HepG2 (cell line): ENCODE measurements at regions not wholly inside any gene's neighbourhood (a gene's known extent, or its start where the extent isn't known, plus 50 kb on each side); places are given as distances from the start of the nearest gene placed in this dataset.

Source experiments
- EEA1 ChIP-seq: sonication (generic); formaldehyde crosslinking; IDR thresholded peaks from 2 replicates; pipeline ENCODE4 v1.5.1; 2020; ENCODE audit warnings: mild to moderate bottlenecking, missing genetic modification reagents, borderline replicate concordance
- ESRRA ChIP-seq: sonication (generic); formaldehyde crosslinking; IDR thresholded peaks from 2 replicates; pipeline ENCODE4 v1.5.1; 2020; ENCODE audit warnings: mild to moderate bottlenecking, low read depth, missing genetic modification reagents
- FIP1L1 ChIP-seq: fragments of 200-400 bp; formaldehyde crosslinking; IDR thresholded peaks from 2 replicates; pipeline ENCODE4 v1.6.1; 2018; ENCODE audit warnings: low read depth, mild to moderate bottlenecking, low read length, moderate library complexity, borderline replicate concordance; ENCODE audit not compliant: insufficient read depth
- GATAD2A ChIP-seq: IDR thresholded peaks from 2 replicates; pipeline ENCODE4 v1.6.1; 2016
- GZF1 ChIP-seq: sonication (generic); formaldehyde crosslinking; IDR thresholded peaks from 2 replicates; pipeline ENCODE4 v1.5.1; 2020; ENCODE audit warnings: mild to moderate bottlenecking, missing genetic modification reagents
- ISX ChIP-seq: sonication (generic); formaldehyde crosslinking; conservative IDR thresholded peaks from 2 replicates; pipeline ENCODE4 v1.5.0; 2020; ENCODE audit warnings: missing genetic modification reagents
- KAT8 ChIP-seq: IDR thresholded peaks from 2 replicates; pipeline ENCODE4 v1.6.1; 2016; ENCODE audit warnings: missing genetic modification reagents, missing compliant biosample characterization
- MED13 ChIP-seq: sonication (generic); formaldehyde crosslinking; IDR thresholded peaks from 2 replicates; pipeline ENCODE4 v1.5.0; 2020; ENCODE audit warnings: missing genetic modification reagents
- POLR2AphosphoS2 ChIP-seq: IDR thresholded peaks from 2 replicates; pipeline ENCODE4 v1.6.1; 2011; ENCODE audit warnings: low read depth, low read length, improper control_type of control experiment
- SALL1 ChIP-seq: sonication (generic); formaldehyde crosslinking; IDR thresholded peaks from 2 replicates; pipeline ENCODE4 v1.8.0; 2022; ENCODE audit warnings: mild to moderate bottlenecking, missing genetic modification reagents
- SRY ChIP-seq: sonication (generic); formaldehyde crosslinking; IDR thresholded peaks from 2 replicates; pipeline ENCODE4 v1.8.0; 2022; ENCODE audit warnings: mild to moderate bottlenecking, missing genetic modification reagents
- ZFP41 ChIP-seq: sonication (generic); formaldehyde crosslinking; IDR thresholded peaks from 2 replicates; pipeline ENCODE4 v1.4.0; 2020; ENCODE audit warnings: mild to moderate bottlenecking, missing genetic modification reagents, borderline replicate concordance
- ZFY ChIP-seq: sonication (generic); formaldehyde crosslinking; IDR thresholded peaks from 2 replicates; pipeline ENCODE4 v1.4.0; 2020; ENCODE audit warnings: missing genetic modification reagents
- ZNF10 ChIP-seq: sonication (generic); formaldehyde crosslinking; IDR thresholded peaks from 2 replicates; pipeline ENCODE4 v1.4.0; 2020; ENCODE audit warnings: mild to moderate bottlenecking, low read depth, missing genetic modification reagents, borderline replicate concordance
- ZNF431 ChIP-seq: sonication (generic); formaldehyde crosslinking; IDR thresholded peaks from 2 replicates; pipeline ENCODE4 v1.9.0; 2022; ENCODE audit warnings: missing genetic modification reagents, low read depth, mild to moderate bottlenecking, borderline replicate concordance
- ZNF451 ChIP-seq: sonication (generic); formaldehyde crosslinking; IDR thresholded peaks from 2 replicates; pipeline ENCODE4 v1.5.0; 2020; ENCODE audit warnings: mild to moderate bottlenecking, missing genetic modification reagents
- ZNF513 ChIP-seq: sonication (generic); formaldehyde crosslinking; conservative IDR thresholded peaks from 2 replicates; pipeline ENCODE4 v1.5.0; 2020; ENCODE audit warnings: missing genetic modification reagents
- ZNF704 ChIP-seq: sonication (generic); formaldehyde crosslinking; IDR thresholded peaks from 2 replicates; pipeline ENCODE4 v1.8.1; 2023; ENCODE audit warnings: mild to moderate bottlenecking, inconsistent platforms, moderate library complexity, missing genetic modification reagents, borderline replicate concordance
- ZNF83 ChIP-seq: sonication (generic); formaldehyde crosslinking; IDR thresholded peaks from 2 replicates; pipeline ENCODE4 v1.4.0; 2020; ENCODE audit warnings: missing genetic modification reagents, mild to moderate bottlenecking, borderline replicate concordance
- TF ChIP-seq, protein P1 (sequence below): sonication (generic); formaldehyde crosslinking; conservative IDR thresholded peaks from 2 replicates; pipeline ENCODE4 v1.4.0; 2020; ENCODE audit warnings: missing genetic modification reagents
- TF ChIP-seq, protein P2 (sequence below): sonication (generic); formaldehyde crosslinking; IDR thresholded peaks from 2 replicates; pipeline ENCODE4 v1.4.0; 2020; ENCODE audit warnings: missing genetic modification reagents, borderline replicate concordance

GRCh38 chr20:50320901-50321796 is 130.5 kb downstream of the CEBPB start (continued):
- TF ChIP-seq ZNF513 (CRISPR knock-in tag) (peak; percentile 97), EEA1 (CRISPR knock-in tag) (peak; percentile 89; the same call in 1 of the 2 replicates), ZNF10 (no peak), SRY (CRISPR knock-in tag) (no peak; the same call in 1 of the 2 replicates), MED13 (CRISPR knock-in tag) (no peak), ISX (peak; percentile 88; the same call in 1 of the 2 replicates), FIP1L1 (peak; percentile 37; the same call in 1 of the 2 replicates), GZF1 (CRISPR knock-in tag) (no peak), ZFY (CRISPR knock-in tag) (peak; percentile 92), ESRRA (CRISPR knock-in tag) (peak; percentile 72), ZNF431 (CRISPR knock-in tag) (0 out of 2 replicates have a peak, but pooled peaks have one; percentile 37), ZNF451 (CRISPR knock-in tag) (peak; percentile 74; the same call in 1 of the 2 replicates), ZFP41 (peak; percentile 33; the same call in 1 of the 2 replicates), KAT8 (CRISPR knock-in tag) (peak; percentile 76; the same call in 1 of the 2 replicates), POLR2AphosphoS2 (no peak; the same call in 1 of the 2 replicates), ZNF83 (no peak; the same call in 1 of the 2 replicates), GATAD2A (CRISPR knock-in tag) (peak; percentile 87), SALL1 (CRISPR knock-in tag) (peak; percentile 93), ZNF704 (peak; percentile 55; the same call in 1 of the 2 replicates)
- TF ChIP-seq, protein P1, sequence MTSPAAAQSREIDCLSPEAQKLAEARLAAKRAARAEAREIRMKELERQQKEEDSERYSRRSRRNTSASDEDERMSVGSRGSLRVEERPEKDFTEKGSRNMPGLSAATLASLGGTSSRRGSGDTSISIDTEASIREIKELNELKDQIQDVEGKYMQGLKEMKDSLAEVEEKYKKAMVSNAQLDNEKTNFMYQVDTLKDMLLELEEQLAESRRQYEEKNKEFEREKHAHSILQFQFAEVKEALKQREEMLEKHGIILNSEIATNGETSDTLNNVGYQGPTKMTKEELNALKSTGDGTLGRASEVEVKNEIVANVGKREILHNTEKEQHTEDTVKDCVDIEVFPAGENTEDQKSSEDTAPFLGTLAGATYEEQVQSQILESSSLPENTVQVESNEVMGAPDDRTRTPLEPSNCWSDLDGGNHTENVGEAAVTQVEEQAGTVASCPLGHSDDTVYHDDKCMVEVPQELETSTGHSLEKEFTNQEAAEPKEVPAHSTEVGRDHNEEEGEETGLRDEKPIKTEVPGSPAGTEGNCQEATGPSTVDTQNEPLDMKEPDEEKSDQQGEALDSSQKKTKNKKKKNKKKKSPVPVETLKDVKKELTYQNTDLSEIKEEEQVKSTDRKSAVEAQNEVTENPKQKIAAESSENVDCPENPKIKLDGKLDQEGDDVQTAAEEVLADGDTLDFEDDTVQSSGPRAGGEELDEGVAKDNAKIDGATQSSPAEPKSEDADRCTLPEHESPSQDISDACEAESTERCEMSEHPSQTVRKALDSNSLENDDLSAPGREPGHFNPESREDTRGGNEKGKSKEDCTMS (CRISPR knock-in tag) = no peak
- TF ChIP-seq, protein P2, sequence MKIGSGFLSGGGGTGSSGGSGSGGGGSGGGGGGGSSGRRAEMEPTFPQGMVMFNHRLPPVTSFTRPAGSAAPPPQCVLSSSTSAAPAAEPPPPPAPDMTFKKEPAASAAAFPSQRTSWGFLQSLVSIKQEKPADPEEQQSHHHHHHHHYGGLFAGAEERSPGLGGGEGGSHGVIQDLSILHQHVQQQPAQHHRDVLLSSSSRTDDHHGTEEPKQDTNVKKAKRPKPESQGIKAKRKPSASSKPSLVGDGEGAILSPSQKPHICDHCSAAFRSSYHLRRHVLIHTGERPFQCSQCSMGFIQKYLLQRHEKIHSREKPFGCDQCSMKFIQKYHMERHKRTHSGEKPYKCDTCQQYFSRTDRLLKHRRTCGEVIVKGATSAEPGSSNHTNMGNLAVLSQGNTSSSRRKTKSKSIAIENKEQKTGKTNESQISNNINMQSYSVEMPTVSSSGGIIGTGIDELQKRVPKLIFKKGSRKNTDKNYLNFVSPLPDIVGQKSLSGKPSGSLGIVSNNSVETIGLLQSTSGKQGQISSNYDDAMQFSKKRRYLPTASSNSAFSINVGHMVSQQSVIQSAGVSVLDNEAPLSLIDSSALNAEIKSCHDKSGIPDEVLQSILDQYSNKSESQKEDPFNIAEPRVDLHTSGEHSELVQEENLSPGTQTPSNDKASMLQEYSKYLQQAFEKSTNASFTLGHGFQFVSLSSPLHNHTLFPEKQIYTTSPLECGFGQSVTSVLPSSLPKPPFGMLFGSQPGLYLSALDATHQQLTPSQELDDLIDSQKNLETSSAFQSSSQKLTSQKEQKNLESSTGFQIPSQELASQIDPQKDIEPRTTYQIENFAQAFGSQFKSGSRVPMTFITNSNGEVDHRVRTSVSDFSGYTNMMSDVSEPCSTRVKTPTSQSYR (CRISPR knock-in tag) = peak; percentile 30; the same call in 1 of the 2 replicates
